Activated CD8-positive, alpha-beta memory T cell treated with anti-CD3 and anti-CD28 coated beads for 48 hours (primary cell): ENCODE measurements at regions not wholly inside any gene's neighbourhood (a gene's known extent, or its start where the extent isn't known, plus 50 kb on each side); places are given as distances from the start of the nearest gene placed in this dataset.

Experiments
- DNase-seq, 3 experiments: peaks; one replicate each; pipeline ENCODE4 v3.0.0-alpha.2; 2020; ENCODE audit warnings: low read depth in 2 of 3, low spot score in 2 of 3

GRCh38 chr4:4749137-4749536 is 110.3 kb upstream of the MSX1 start:
- no peak for DNase-seq

DNA sequence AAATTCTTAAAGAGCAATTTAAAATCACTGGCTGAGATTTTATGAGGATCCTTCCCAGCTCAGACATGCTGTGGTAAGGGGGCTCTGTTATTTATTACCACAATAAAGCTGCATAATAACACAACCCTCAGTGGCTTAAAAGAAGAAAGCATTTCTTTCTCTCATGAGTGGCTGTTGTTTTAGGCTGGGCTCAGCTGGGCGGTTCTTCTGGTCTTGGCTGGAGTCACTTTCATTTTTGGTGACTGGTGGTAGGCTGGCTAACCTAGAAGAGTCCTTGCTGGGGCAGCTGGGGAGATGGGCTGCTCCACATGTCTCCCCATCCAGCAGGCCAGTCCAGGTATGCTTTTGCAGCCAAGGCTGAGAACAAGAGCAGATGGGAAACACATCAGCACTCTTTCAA is 113.0 kb upstream of the MSX1 start:
- no peak for DNase-seq

- no peak for DNase-seq
Observed at GRCh38 chr4:4740071-4740470, 119.4 kb upstream of the MSX1 start.

DNA sequence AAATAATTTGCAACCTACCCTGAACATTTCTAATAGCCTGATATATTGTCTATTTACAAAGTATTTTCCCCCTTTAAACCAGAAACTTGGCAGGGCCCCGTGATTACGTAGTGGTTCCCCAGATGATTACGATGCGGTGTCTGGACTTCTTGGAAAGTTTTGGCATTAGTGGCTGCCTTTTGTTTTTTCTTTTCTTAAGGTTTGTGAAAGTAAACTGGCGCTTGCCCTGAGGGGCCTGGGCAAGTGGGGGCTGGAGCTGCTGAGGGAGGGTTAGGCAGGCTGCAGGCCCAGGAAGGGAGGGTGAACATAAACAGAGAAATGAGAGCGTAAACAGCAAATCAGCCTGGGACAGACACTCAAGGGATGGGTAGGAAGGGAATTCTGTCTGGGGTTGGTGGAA is 123.6 kb upstream of the MSX1 start:
- no peak for DNase-seq

GRCh38 chr4:4735136-4735750 is 124.2 kb upstream of the MSX1 start:
- DNase-seq = no peak

DNA sequence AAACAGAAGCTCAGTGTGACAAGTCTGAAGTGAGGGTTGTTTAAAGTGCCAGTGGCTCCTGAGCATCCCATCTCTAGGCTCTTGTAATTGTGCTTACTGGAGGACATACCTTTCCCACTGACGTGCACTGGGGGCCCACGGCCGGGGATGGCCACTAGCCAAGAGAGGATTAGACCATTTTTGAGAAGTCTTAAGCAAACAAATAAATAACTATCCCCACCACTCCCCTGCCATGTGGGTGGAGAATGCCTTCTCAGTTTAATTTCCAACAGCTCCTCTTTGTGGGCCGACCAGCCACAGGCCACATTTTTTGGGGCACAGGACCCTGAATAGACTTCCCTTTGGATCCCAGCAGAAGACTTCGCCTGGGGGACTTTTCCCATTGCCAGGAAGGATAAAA is 125.0 kb upstream of the MSX1 start:
- no peak for DNase-seq

- DNase-seq = no peak
Observed at GRCh38 chr4:4733663-4734062, 125.8 kb upstream of the MSX1 start.

GRCh38 chr4:4730249-4730648 is 129.2 kb upstream of the MSX1 start:
- DNase-seq = no peak

GRCh38 chr4:4729206-4729605 is 130.3 kb upstream of the MSX1 start:
- no peak for DNase-seq

DNA sequence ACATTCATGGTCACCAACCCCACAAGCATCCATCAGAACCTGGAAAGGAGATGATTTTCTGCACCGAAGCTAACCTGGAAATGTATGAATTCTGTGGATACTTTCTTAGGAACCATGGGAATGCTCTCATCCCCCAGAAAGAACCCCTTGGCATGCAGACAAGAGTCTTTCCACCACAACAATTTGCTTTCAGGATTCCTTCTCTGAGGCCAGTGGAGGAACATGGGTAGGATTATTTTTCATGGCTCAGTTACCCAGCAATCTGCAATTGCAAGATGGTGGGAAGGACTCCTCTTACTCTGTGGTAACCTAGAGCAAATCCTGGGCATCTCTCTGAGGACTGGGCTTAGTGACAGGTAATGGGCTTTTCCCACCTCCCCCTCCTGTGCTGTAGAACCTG is 131.9 kb upstream of the MSX1 start:
- DNase-seq = no peak

DNA sequence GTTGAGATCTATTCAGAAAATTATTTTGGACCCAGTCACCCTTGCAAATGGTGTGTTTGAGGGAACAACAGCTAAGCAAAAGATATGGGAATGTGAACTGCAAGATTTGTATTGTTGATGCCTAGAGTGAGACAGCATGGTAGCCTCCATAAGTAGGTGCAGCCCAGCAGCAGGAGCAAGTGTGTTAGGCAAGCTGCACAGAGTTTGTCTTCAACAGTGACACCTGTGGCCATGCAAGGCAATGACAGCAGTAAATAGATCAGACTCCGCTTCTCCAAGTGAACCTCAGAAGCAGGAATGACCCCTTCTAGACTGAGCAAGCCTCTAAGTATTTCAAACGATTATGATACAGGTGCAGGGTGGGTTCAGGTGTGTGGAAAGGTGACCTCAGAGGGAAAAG is 133.4 kb upstream of the MSX1 start:
- DNase-seq = no peak

DNA sequence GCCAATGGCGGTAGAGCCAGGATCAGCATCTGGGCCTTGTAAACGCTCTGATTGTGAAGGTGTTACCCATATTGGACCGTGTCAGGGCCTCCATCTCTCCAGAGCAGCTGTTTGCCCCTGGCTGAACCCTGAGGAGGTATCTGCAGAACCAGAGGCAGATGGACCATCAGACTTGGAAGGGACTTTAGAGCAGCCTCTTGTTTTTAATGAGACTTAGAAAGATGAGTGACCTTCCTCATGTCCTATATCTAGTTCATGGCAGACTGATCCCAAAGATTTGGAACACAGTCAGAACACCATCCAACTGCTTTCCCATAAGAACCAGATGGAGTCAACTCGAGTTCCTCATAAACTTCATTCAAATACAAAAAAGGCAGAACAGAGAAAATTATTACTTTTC is 135.1 kb upstream of the MSX1 start:
- DNase-seq = no peak

- no peak for DNase-seq
Observed at GRCh38 chr4:4721636-4722035, 137.8 kb upstream of the MSX1 start.

DNA sequence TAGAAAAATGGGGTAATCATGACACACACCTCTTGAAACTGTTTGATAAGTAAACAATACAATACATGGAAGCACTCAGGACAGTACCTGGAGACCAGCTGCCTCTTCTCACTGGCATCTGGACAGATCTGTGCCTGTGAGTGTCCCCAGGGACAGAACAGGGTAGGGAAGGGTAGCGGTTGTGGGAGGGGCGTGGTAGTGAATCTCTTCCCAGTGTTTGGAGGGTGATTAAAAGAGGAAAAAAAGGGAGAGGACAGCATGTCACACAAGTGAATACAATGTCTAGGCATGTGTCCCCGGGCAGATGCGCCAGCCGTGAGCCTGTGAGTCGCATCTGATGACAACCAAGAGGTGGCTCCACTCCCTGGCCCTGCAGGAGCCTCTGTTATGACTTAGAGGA is 138.8 kb upstream of the MSX1 start:
- no peak for DNase-seq

- DNase-seq = no peak
Observed at GRCh38 chr4:4719436-4719835, 140.0 kb upstream of the MSX1 start.

DNA sequence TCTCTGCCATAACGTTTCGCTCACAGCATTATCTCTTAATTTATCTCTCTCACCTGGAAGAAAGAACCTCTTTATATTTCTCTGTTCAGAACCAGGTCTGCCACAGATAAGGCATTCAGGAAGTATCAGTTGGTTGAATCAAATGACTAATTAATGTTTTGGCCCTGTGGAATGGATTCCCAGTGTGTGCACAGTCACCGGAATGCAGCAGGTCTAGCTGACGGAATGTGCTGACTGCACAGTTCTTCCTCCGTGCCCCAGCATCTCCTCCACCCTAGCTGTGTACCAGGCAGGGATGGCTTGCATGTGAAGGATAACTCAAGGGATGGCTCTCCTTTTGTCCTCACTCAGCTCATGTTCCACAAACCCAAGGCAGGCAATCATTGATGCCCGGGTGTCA is 141.8 kb upstream of the MSX1 start:
- DNase-seq = no peak

DNA sequence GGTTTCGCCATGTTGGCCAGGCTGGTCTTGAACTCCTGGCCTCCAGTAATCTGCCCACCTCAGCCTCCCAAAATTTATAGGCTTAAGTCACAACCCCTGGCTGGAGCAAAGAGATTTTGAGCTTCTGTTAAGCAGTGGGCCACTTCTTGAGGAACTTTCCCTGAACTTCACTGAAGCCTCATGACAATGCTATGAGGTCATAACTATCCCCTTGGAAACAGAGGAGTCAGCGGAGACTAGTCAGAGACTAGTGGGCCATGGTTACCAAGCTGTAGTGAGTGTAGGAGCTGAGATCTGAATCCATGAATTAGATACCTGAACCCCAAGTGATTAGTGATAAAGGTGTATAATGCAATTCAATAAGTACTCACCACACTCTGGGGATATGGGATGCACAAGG is 145.1 kb upstream of the MSX1 start:
- no peak for DNase-seq

GRCh38 chr4:4712800-4713528 is 146.5 kb upstream of the MSX1 start:
- DNase-seq = no peak

DNA sequence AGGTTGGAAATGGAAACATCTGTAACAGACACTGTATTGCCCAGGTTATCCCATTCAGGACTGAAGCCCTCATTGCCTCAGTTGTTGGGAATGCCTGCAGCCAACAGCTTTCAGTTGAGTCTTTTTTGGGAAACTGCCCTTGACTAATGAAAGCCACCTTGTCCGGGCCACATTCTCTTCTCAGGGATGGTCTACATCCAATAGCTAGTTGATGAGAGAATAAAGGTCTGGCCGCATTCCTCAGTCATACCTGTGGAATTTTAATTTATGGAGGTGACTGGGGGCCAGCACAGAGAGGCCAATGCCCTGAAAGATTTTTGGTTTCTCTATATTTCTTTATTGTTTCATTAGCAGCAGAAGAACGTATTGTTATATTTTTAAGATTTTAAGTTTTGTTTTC is 147.6 kb upstream of the MSX1 start:
- DNase-seq = no peak

- DNase-seq = no peak
Observed at GRCh38 chr4:4709736-4710135, 149.7 kb upstream of the MSX1 start.

GRCh38 chr4:4704267-4704666 is 155.2 kb upstream of the MSX1 start:
- no peak for DNase-seq

DNA sequence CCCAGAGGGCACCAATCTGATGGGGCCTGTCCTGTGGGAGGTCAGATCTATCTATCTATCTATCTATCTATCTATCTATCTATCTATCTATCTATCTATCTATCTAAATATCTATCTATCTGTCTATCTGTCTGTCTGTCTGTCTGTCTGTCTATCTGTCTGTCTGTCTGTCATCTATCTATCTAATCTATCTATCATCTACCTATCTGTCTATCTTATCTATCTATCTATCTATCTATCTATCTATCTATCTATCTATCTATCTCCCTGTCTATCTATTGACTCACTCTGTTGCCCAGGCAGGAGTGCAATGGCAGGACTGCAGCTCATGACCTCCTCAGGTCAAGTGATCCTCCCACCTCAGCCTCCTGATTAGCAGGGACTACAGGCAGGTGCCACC is 155.7 kb upstream of the STX18 start:
- no peak for DNase-seq

- DNase-seq = no peak
Observed at GRCh38 chr4:4696530-4696929, 154.7 kb upstream of the STX18 start.
